Neural progenitor cell (in vitro differentiated cells): ENCODE measurements at regions not wholly inside any gene's neighbourhood (a gene's known extent, or its start where the extent isn't known, plus 50 kb on each side); places are given as distances from the start of the nearest gene placed in this dataset.

Source experiments
- CTCF ChIP-seq: fragments of 200-600 bp; sonication (generic); IDR thresholded peaks from 2 replicates; pipeline ENCODE4 v1.5.1; 2017; ENCODE audit warnings: antibody characterized with exemption, mild to moderate bottlenecking
- EZH2 ChIP-seq: fragments of 200-600 bp; sonication (generic); IDR thresholded peaks from 2 replicates; pipeline ENCODE4 v1.6.1; 2017; ENCODE audit warnings: antibody characterized with exemption, mild to moderate bottlenecking, moderate library complexity
- EZH2phosphoT487 ChIP-seq: fragments of 200-600 bp; sonication (generic); IDR thresholded peaks from 2 replicates; pipeline ENCODE4 v1.6.1; 2017; ENCODE audit warnings: antibody characterized with exemption

- TF ChIP-seq CTCF (peak; percentile 56), EZH2 (no peak), EZH2phosphoT487 (no peak)
Observed at GRCh38 chr12:91367234-91367849, 184.7 kb upstream of the DCN start.
